AG04450 (cell line): ENCODE measurements at regions not wholly inside any gene's neighbourhood (a gene's known extent, or its start where the extent isn't known, plus 50 kb on each side); places are given as distances from the start of the nearest gene placed in this dataset.

Source experiments
- CTCF ChIA-PET: fragments of 300-600, 350-600 bp; formaldehyde crosslinking; extraction: SDS; loops from one replicate; lab custom pipeline; 2022; ENCODE audit warnings: antibody characterized with exemption, inconsistent platforms; lab: Charles Lee
- POLR2A ChIA-PET: fragments of 350-600 bp; formaldehyde crosslinking; extraction: SDS; loops from one replicate; lab custom pipeline; 2021; ENCODE audit warnings: antibody characterized with exemption, inconsistent platforms; lab: Yijun Ruan, JAX
- DNase-seq: peaks from one replicate; pipeline ENCODE4 v3.0.0-alpha.2; 2011; ENCODE audit warnings: low read depth, low spot score
- H3K27ac ChIP-seq: one replicate; pipeline ENCODE4 v1.5.1; 2012; ENCODE audit warnings: low read depth, low read length, control low read depth
- H3K27me3 ChIP-seq: one replicate; pipeline ENCODE4 v1.6.0; 2012; ENCODE audit warnings: low read length; ENCODE audit not compliant: control insufficient read depth, insufficient read depth
- H3K4me3 ChIP-seq: 2 replicates; pipeline ENCODE4 v1.5.1; 2011; ENCODE audit warnings: mild to moderate bottlenecking, low read depth, low read length, control low read depth
- H3K9me3 ChIP-seq: 2 replicates; pipeline ENCODE4 v1.5.1; 2012; ENCODE audit warnings: low read length; ENCODE audit not compliant: control insufficient read depth, insufficient read depth
- CTCF ChIP-seq: IDR thresholded peaks from 2 replicates; pipeline ENCODE4 v1.5.1; 2011; ENCODE audit warnings: low read depth, low read length, control low read depth, inconsistent platforms

- no peak overlapping the region for H3K27ac ChIP-seq
Measured at GRCh38 chr6:11386726-11387125, 150.8 kb upstream of the TMEM170B start.

GRCh38 chr6:11386323-11386722 lies 151.2 kb upstream of the TMEM170B start:
- CTCF ChIA-PET = no interaction called here
- POLR2A ChIA-PET = no interaction called here
- no peak for DNase-seq
- H3K4me3 ChIP-seq = no peak overlapping the region
- no peak for TF ChIP-seq CTCF
- H3K9me3 ChIP-seq = no peaks in the 10 kb centered on the region; the same call in 1 of the 2 replicates
- no peak overlapping the region for H3K27ac ChIP-seq
- peaks cover 7% of the 10 kb centered on the region for H3K27me3 ChIP-seq

More at GRCh38 chr6:11386726-11387125, 150.8 kb upstream of the TMEM170B start:
- CTCF ChIA-PET = no interaction called here
- no peak overlapping the region for H3K4me3 ChIP-seq
- POLR2A ChIA-PET = no interaction called here
- TF ChIP-seq CTCF = no peak
- H3K9me3 ChIP-seq = no peaks in the 10 kb centered on the region; the same call in 1 of the 2 replicates
- H3K27me3 ChIP-seq = peaks cover 7% of the 10 kb centered on the region
- no peak for DNase-seq

GRCh38 chr6:11384531-11385309 lies 152.3 kb upstream of the NEDD9 start:
- H3K4me3 ChIP-seq = no peak overlapping the region
- H3K9me3 ChIP-seq = no peaks in the 10 kb centered on the region; the same call in 1 of the 2 replicates
- CTCF ChIA-PET = interaction anchor here (0.6 kb wide), 1 partner anchor 253 kb away, joined by 4 read pairs; no protein-coding TSS in a partner anchor
- POLR2A ChIA-PET = no interaction called here
- H3K27ac ChIP-seq = no peak overlapping the region
- no peak for TF ChIP-seq CTCF
- peaks cover 7% of the 10 kb centered on the region for H3K27me3 ChIP-seq
- DNase-seq = no peak

GRCh38 chr6:11381801-11382513 lies 149.5 kb upstream of the NEDD9 start:
- Histone ChIP-seq H3K9me3 (no peaks in the 10 kb centered on the region; the same call in 1 of the 2 replicates), H3K4me3 (no peak overlapping the region), H3K27me3 (peaks cover 7% of the 10 kb centered on the region), H3K27ac (no peak overlapping the region)
- ChIA-PET POLR2A (no interaction called here), CTCF (interaction anchor here (1.0 kb wide), 1 partner anchor 114 kb away, joined by 3 read pairs; no protein-coding TSS in a partner anchor)
- no peak for DNase-seq
- no peak for TF ChIP-seq CTCF
